ENCODE measurements at regions not wholly inside any gene's neighbourhood (a gene's known extent, or its start where the extent isn't known, plus 50 kb on each side); places are given as distances from the start of the nearest gene placed in this dataset.

GRCh38 chr3:182523836-182524235 is 269.5 kb upstream of the ATP11B start:
- H3K4me3 Mint-ChIP-seq: no peak overlapping the region
- H3K36me3 Mint-ChIP-seq (ENCODE audit: low read depth): no peaks in the 10 kb centered on the region
- intact Hi-C loops (cut with micrococcal nuclease): no loop called here
- no peaks in the 10 kb centered on the region for H3K27me3 Mint-ChIP-seq
- H3K27ac Mint-ChIP-seq: no peak overlapping the region
- H3K9me3 Mint-ChIP-seq: no peaks in the 10 kb centered on the region
- no peaks in the 10 kb centered on the region for H3K4me1 Mint-ChIP-seq (ENCODE audit: low read depth)

- no peaks in the 10 kb centered on the region for H3K4me1 Mint-ChIP-seq (ENCODE audit: low read depth)
- no peak overlapping the region for H3K4me3 Mint-ChIP-seq
- H3K9me3 Mint-ChIP-seq: no peaks in the 10 kb centered on the region
- intact Hi-C loops (cut with micrococcal nuclease): no loop called here
- H3K36me3 Mint-ChIP-seq (ENCODE audit: low read depth): no peaks in the 10 kb centered on the region
- no peaks in the 10 kb centered on the region for H3K27me3 Mint-ChIP-seq
- no peak overlapping the region for H3K27ac Mint-ChIP-seq
These were observed 268.4 kb upstream of the ATP11B start for GRCh38 chr3:182524711-182525401.

GRCh38 chr3:182525766-182526374 is 267.4 kb upstream of the ATP11B start:
- Mint-ChIP-seq H3K36me3 (ENCODE audit: low read depth) (no peaks in the 10 kb centered on the region), H3K27me3 (no peaks in the 10 kb centered on the region), H3K4me3 (no peak overlapping the region), H3K27ac (no peak overlapping the region), H3K9me3 (no peaks in the 10 kb centered on the region), H3K4me1 (ENCODE audit: low read depth) (no peaks in the 10 kb centered on the region)
- intact Hi-C loops (cut with micrococcal nuclease): no loop called here

- no peaks in the 10 kb centered on the region for H3K36me3 Mint-ChIP-seq (ENCODE audit: low read depth)
- H3K27me3 Mint-ChIP-seq: no peaks in the 10 kb centered on the region
- intact Hi-C loops (cut with micrococcal nuclease): no loop called here
- H3K9me3 Mint-ChIP-seq: no peaks in the 10 kb centered on the region
- no peak overlapping the region for H3K4me3 Mint-ChIP-seq
- H3K4me1 Mint-ChIP-seq (ENCODE audit: low read depth): no peaks in the 10 kb centered on the region
- no peak overlapping the region for H3K27ac Mint-ChIP-seq
These were observed 265.6 kb upstream of the ATP11B start for GRCh38 chr3:182527745-182528144.

GRCh38 chr3:182530316-182530715 is 263.0 kb upstream of the ATP11B start:
- Mint-ChIP-seq H3K4me1 (ENCODE audit: low read depth) (no peaks in the 10 kb centered on the region), H3K27ac (no peak overlapping the region), H3K9me3 (peaks cover 1% of the 10 kb centered on the region), H3K27me3 (no peaks in the 10 kb centered on the region), H3K36me3 (ENCODE audit: low read depth) (no peaks in the 10 kb centered on the region), H3K4me3 (no peak overlapping the region)
- intact Hi-C loops (cut with micrococcal nuclease): no loop called here

- no peak overlapping the region for H3K4me3 Mint-ChIP-seq
- H3K36me3 Mint-ChIP-seq (ENCODE audit: low read depth): no peaks in the 10 kb centered on the region
- no peak overlapping the region for H3K27ac Mint-ChIP-seq
These were observed 259.9 kb upstream of the ATP11B start for GRCh38 chr3:182533394-182533793.

GRCh38 chr3:182544542-182544941 is 248.8 kb upstream of the ATP11B start:
- H3K36me3 Mint-ChIP-seq (ENCODE audit: low read depth): no peaks in the 10 kb centered on the region
- H3K9me3 Mint-ChIP-seq: no peaks in the 10 kb centered on the region
- no peak overlapping the region for H3K27ac Mint-ChIP-seq
- H3K4me1 Mint-ChIP-seq (ENCODE audit: low read depth): no peaks in the 10 kb centered on the region
- H3K4me3 Mint-ChIP-seq: no peak overlapping the region
- no peaks in the 10 kb centered on the region for H3K27me3 Mint-ChIP-seq
- intact Hi-C loops (cut with micrococcal nuclease): no loop called here

More at GRCh38 chr3:182533394-182533793, 259.9 kb upstream of the ATP11B start:
- Mint-ChIP-seq H3K4me1 (ENCODE audit: low read depth) (no peaks in the 10 kb centered on the region), H3K9me3 (peaks cover 9% of the 10 kb centered on the region), H3K27me3 (no peaks in the 10 kb centered on the region)
- intact Hi-C loops (cut with micrococcal nuclease): no loop called here

GRCh38 chr3:182562274-182562673 is 231.0 kb upstream of the ATP11B start:
- no peak overlapping the region for H3K27ac Mint-ChIP-seq
- H3K27me3 Mint-ChIP-seq: no peaks in the 10 kb centered on the region
- H3K36me3 Mint-ChIP-seq (ENCODE audit: low read depth): no peaks in the 10 kb centered on the region
- no peak overlapping the region for H3K4me3 Mint-ChIP-seq
- no peaks in the 10 kb centered on the region for H3K4me1 Mint-ChIP-seq (ENCODE audit: low read depth)
- intact Hi-C loops (cut with micrococcal nuclease): no loop called here
- H3K9me3 Mint-ChIP-seq: peaks cover 19% of the 10 kb centered on the region

- Mint-ChIP-seq H3K27ac (no peak overlapping the region), H3K4me3 (no peak overlapping the region), H3K9me3 (peaks cover 2% of the 10 kb centered on the region), H3K4me1 (ENCODE audit: low read depth) (no peaks in the 10 kb centered on the region), H3K36me3 (ENCODE audit: low read depth) (no peaks in the 10 kb centered on the region), H3K27me3 (no peaks in the 10 kb centered on the region)
- intact Hi-C loops (cut with micrococcal nuclease): no loop called here
These were observed 227.1 kb upstream of the ATP11B start for GRCh38 chr3:182565916-182566796.

- no peak overlapping the region for H3K27ac Mint-ChIP-seq
- H3K36me3 Mint-ChIP-seq (ENCODE audit: low read depth): no peaks in the 10 kb centered on the region
- intact Hi-C loops (cut with micrococcal nuclease): no loop called here
- H3K27me3 Mint-ChIP-seq: no peaks in the 10 kb centered on the region
- H3K4me1 Mint-ChIP-seq (ENCODE audit: low read depth): no peaks in the 10 kb centered on the region
- no peak overlapping the region for H3K4me3 Mint-ChIP-seq
- H3K9me3 Mint-ChIP-seq: peaks cover under 1% of the 10 kb centered on the region
These were observed 225.6 kb upstream of the ATP11B start for GRCh38 chr3:182567700-182568099.

- no peaks in the 10 kb centered on the region for H3K4me1 Mint-ChIP-seq (ENCODE audit: low read depth)
- no peaks in the 10 kb centered on the region for H3K36me3 Mint-ChIP-seq (ENCODE audit: low read depth)
- intact Hi-C loops (cut with micrococcal nuclease): no loop called here
- peaks cover 6% of the 10 kb centered on the region for H3K9me3 Mint-ChIP-seq
- H3K27ac Mint-ChIP-seq: no peak overlapping the region
- no peaks in the 10 kb centered on the region for H3K27me3 Mint-ChIP-seq
- no peak overlapping the region for H3K4me3 Mint-ChIP-seq
These were observed 225.0 kb upstream of the ATP11B start for GRCh38 chr3:182568261-182568660.

GRCh38 chr3:182568876-182569275 is 224.4 kb upstream of the ATP11B start:
- no peaks in the 10 kb centered on the region for H3K36me3 Mint-ChIP-seq (ENCODE audit: low read depth)
- H3K27me3 Mint-ChIP-seq: no peaks in the 10 kb centered on the region
- no peaks in the 10 kb centered on the region for H3K4me1 Mint-ChIP-seq (ENCODE audit: low read depth)
- no peak overlapping the region for H3K4me3 Mint-ChIP-seq
- H3K27ac Mint-ChIP-seq: no peak overlapping the region
- intact Hi-C loops (cut with micrococcal nuclease): no loop called here
- H3K9me3 Mint-ChIP-seq: peaks cover 12% of the 10 kb centered on the region

GRCh38 chr3:182570946-182571594 is 222.2 kb upstream of the ATP11B start:
- intact Hi-C loops (cut with micrococcal nuclease): no loop called here
- H3K27ac Mint-ChIP-seq: no peak overlapping the region

GRCh38 chr3:182575941-182576340 is 217.4 kb upstream of the ATP11B start:
- H3K4me1 Mint-ChIP-seq (ENCODE audit: low read depth): no peaks in the 10 kb centered on the region
- intact Hi-C loops (cut with micrococcal nuclease): no loop called here
- peaks cover 22% of the 10 kb centered on the region for H3K9me3 Mint-ChIP-seq
- no peak overlapping the region for H3K27ac Mint-ChIP-seq
- no peaks in the 10 kb centered on the region for H3K36me3 Mint-ChIP-seq (ENCODE audit: low read depth)
- H3K4me3 Mint-ChIP-seq: no peak overlapping the region
- H3K27me3 Mint-ChIP-seq: no peaks in the 10 kb centered on the region

More at GRCh38 chr3:182570946-182571594, 222.2 kb upstream of the ATP11B start:
- Mint-ChIP-seq H3K27me3 (no peaks in the 10 kb centered on the region), H3K4me3 (no peak overlapping the region), H3K36me3 (ENCODE audit: low read depth) (no peaks in the 10 kb centered on the region), H3K9me3 (peaks cover 22% of the 10 kb centered on the region), H3K4me1 (ENCODE audit: low read depth) (no peaks in the 10 kb centered on the region)
